HCT116 (cell line): ENCODE measurements at regions not wholly inside any gene's neighbourhood (a gene's known extent, or its start where the extent isn't known, plus 50 kb on each side); places are given as distances from the start of the nearest gene placed in this dataset.

Source experiments
- CEBPB ChIP-seq: IDR thresholded peaks from 2 replicates; pipeline ENCODE4 v1.6.1; 2012; ENCODE audit warnings: low read depth
- EGR1 ChIP-seq: IDR thresholded peaks from 2 replicates; pipeline ENCODE4 v1.6.1; 2012; ENCODE audit warnings: low read depth
- ELF1 ChIP-seq: IDR thresholded peaks from 2 replicates; pipeline ENCODE4 v1.6.1; 2012; ENCODE audit warnings: low read depth, borderline replicate concordance
- EZH2 ChIP-seq: fragments of 200-600 bp; sonication (generic); IDR thresholded peaks from 2 replicates; pipeline ENCODE4 v1.6.1; 2017; ENCODE audit warnings: antibody characterized with exemption, mixed run types
- JUND ChIP-seq: IDR thresholded peaks from 2 replicates; pipeline ENCODE4 v1.6.1; 2012
- POLR2A ChIP-seq: IDR thresholded peaks from 2 replicates; pipeline ENCODE4 v1.7.0; 2011; ENCODE audit warnings: borderline replicate concordance; ENCODE audit not compliant: insufficient read depth, insufficient read length; ENCODE audit errors: extremely low read depth
- POLR2AphosphoS5 ChIP-seq: IDR thresholded peaks from 2 replicates; pipeline ENCODE4 v1.6.1; 2011; ENCODE audit warnings: mild to moderate bottlenecking, low read depth, low read length, moderate library complexity
- RAD21 ChIP-seq: IDR thresholded peaks from 2 replicates; pipeline ENCODE4 v1.6.1; 2012; ENCODE audit warnings: low read depth, mild to moderate bottlenecking
- SRF ChIP-seq: IDR thresholded peaks from 2 replicates; pipeline ENCODE4 v1.6.1; 2012; ENCODE audit warnings: low read depth
- TF ChIP-seq, protein P1 (sequence below), 3 experiments: fragments of 200-600 bp in 1 of 3; sonication (generic) in 1 of 3; IDR thresholded peaks in 2 of 3; conservative IDR thresholded peaks in 1 of 3; 2 replicates each; pipeline ENCODE4 v1.5.1; 2012 to 2017; ENCODE audit warnings: low read depth in 2 of 3, low read length in 2 of 3, antibody characterized with exemption in 1 of 3, borderline replicate concordance in 1 of 3, control low read depth in 1 of 3, mild to moderate bottlenecking in 1 of 3, mixed read lengths in 1 of 3, mixed run types in 1 of 3, moderate library complexity in 1 of 3; ENCODE audit not compliant: insufficient read depth in 1 of 3
- TF ChIP-seq, protein P2 (sequence below): IDR thresholded peaks from 2 replicates; pipeline ENCODE4 v1.6.1; 2012
- TF ChIP-seq, protein P3 (sequence below): IDR thresholded peaks from 2 replicates; pipeline ENCODE4 v1.6.1; 2012
- TF ChIP-seq, protein P4 (sequence below): IDR thresholded peaks from 2 replicates; pipeline ENCODE4 v1.6.1; 2012; ENCODE audit warnings: low read depth

DNA sequence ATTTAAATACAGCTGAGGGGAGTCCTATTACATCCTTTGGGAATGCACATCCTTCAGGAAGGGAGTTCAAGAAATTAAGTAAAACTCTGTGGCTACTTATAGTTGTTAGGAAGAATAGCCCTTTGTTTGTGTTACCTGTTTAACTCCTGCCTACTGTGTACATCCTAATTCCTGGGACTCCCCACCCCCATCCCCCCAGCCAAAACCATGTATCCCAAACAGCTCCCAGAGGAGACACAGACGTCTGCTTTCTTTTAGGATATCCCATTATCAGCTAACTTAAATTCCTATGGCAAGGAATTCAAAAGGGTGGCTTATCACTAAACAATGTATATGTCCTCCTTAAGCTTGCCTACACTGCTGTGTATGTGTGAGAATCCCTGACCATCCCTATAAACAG is 581.7 kb downstream of the DIPK2A start:
- TF ChIP-seq, protein P1, sequence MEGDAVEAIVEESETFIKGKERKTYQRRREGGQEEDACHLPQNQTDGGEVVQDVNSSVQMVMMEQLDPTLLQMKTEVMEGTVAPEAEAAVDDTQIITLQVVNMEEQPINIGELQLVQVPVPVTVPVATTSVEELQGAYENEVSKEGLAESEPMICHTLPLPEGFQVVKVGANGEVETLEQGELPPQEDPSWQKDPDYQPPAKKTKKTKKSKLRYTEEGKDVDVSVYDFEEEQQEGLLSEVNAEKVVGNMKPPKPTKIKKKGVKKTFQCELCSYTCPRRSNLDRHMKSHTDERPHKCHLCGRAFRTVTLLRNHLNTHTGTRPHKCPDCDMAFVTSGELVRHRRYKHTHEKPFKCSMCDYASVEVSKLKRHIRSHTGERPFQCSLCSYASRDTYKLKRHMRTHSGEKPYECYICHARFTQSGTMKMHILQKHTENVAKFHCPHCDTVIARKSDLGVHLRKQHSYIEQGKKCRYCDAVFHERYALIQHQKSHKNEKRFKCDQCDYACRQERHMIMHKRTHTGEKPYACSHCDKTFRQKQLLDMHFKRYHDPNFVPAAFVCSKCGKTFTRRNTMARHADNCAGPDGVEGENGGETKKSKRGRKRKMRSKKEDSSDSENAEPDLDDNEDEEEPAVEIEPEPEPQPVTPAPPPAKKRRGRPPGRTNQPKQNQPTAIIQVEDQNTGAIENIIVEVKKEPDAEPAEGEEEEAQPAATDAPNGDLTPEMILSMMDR (IDR thresholded peaks at IDR 0.05 in 2 of 3, conservative IDR thresholded peaks at IDR 0.05 in 1 of 3; ENCODE audit: borderline replicate concordance in 1 of 3, insufficient read depth in 1 of 3, low read depth in 2 of 3, low read length in 2 of 3): no peak
- TF ChIP-seq, protein P2, sequence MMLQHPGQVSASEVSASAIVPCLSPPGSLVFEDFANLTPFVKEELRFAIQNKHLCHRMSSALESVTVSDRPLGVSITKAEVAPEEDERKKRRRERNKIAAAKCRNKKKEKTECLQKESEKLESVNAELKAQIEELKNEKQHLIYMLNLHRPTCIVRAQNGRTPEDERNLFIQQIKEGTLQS: no peak
- TF ChIP-seq, protein P3, sequence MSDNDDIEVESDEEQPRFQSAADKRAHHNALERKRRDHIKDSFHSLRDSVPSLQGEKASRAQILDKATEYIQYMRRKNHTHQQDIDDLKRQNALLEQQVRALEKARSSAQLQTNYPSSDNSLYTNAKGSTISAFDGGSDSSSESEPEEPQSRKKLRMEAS: no peak
- TF ChIP-seq SRF (no peak), EZH2 (no peak), POLR2A (no peak), JUND (no peak), POLR2AphosphoS5 (no peak), CEBPB (no peak), ELF1 (no peak), EGR1 (no peak), RAD21 (no peak)
- TF ChIP-seq, protein P4, sequence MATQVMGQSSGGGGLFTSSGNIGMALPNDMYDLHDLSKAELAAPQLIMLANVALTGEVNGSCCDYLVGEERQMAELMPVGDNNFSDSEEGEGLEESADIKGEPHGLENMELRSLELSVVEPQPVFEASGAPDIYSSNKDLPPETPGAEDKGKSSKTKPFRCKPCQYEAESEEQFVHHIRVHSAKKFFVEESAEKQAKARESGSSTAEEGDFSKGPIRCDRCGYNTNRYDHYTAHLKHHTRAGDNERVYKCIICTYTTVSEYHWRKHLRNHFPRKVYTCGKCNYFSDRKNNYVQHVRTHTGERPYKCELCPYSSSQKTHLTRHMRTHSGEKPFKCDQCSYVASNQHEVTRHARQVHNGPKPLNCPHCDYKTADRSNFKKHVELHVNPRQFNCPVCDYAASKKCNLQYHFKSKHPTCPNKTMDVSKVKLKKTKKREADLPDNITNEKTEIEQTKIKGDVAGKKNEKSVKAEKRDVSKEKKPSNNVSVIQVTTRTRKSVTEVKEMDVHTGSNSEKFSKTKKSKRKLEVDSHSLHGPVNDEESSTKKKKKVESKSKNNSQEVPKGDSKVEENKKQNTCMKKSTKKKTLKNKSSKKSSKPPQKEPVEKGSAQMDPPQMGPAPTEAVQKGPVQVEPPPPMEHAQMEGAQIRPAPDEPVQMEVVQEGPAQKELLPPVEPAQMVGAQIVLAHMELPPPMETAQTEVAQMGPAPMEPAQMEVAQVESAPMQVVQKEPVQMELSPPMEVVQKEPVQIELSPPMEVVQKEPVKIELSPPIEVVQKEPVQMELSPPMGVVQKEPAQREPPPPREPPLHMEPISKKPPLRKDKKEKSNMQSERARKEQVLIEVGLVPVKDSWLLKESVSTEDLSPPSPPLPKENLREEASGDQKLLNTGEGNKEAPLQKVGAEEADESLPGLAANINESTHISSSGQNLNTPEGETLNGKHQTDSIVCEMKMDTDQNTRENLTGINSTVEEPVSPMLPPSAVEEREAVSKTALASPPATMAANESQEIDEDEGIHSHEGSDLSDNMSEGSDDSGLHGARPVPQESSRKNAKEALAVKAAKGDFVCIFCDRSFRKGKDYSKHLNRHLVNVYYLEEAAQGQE: no peak
